ENCODE measurements at regions not wholly inside any gene's neighbourhood (a gene's known extent, or its start where the extent isn't known, plus 50 kb on each side); places are given as distances from the start of the nearest gene placed in this dataset.
"Not testable (repeated sequence)": the region's sequence is repeated elsewhere in the genome, so short reads cannot be mapped to it uniquely, and the experiment has no call there.

GRCh38 chr2:7557376-7557775, 640.2 kb downstream of the RNF144A start:
- no peak for DNase-seq

GRCh38 chr2:7559791-7560190, 642.6 kb downstream of the RNF144A start:
- no peak for DNase-seq

- no peak for DNase-seq
These were observed 649.2 kb downstream of the RNF144A start for GRCh38 chr2:7566382-7566881.

- DNase-seq: not testable (repeated sequence)
These were observed 649.9 kb downstream of the RNF144A start for GRCh38 chr2:7567116-7567515.

GRCh38 chr2:7567646-7568045, 650.4 kb downstream of the RNF144A start:
- no peak for DNase-seq

- no peak for DNase-seq
These were observed 653.0 kb downstream of the RNF144A start for GRCh38 chr2:7570247-7570646.

- no peak for DNase-seq
These were observed 654.5 kb downstream of the RNF144A start for GRCh38 chr2:7571701-7572100.

GRCh38 chr2:7572450-7572849, 655.2 kb downstream of the RNF144A start:
- peak; percentile 8 to 47 for DNase-seq

- peak in 1 of 2 experiments; percentile 44 for DNase-seq
These were observed 656.1 kb downstream of the RNF144A start for GRCh38 chr2:7573166-7573825.

GRCh38 chr2:7574385-7574784, 657.2 kb downstream of the RNF144A start:
- no peak for DNase-seq

- no peak for DNase-seq
These were observed 660.6 kb downstream of the RNF144A start for GRCh38 chr2:7577769-7578168.

GRCh38 chr2:7584017-7584416, 666.8 kb downstream of the RNF144A start:
- no peak for DNase-seq

GRCh38 chr2:7586898-7587297, 669.7 kb downstream of the RNF144A start:
- no peak for DNase-seq

- no peak for DNase-seq
These were observed 671.1 kb downstream of the RNF144A start for GRCh38 chr2:7588295-7588694.

GRCh38 chr2:7592618-7593140, 675.5 kb downstream of the RNF144A start:
- DNase-seq: no peak

- no peak for DNase-seq
These were observed 676.1 kb downstream of the RNF144A start for GRCh38 chr2:7593360-7593759.

- no peak for DNase-seq
These were observed 677.0 kb downstream of the RNF144A start for GRCh38 chr2:7594211-7594610.

- DNase-seq: no peak
These were observed 678.0 kb downstream of the RNF144A start for GRCh38 chr2:7595206-7595605.

- DNase-seq: no peak
These were observed 681.2 kb downstream of the RNF144A start for GRCh38 chr2:7598402-7598801.

- no peak for DNase-seq
These were observed 682.4 kb downstream of the RNF144A start for GRCh38 chr2:7599462-7600258.

GRCh38 chr2:7601990-7602389, 684.8 kb downstream of the RNF144A start:
- no peak for DNase-seq

GRCh38 chr2:7604456-7604855, 687.2 kb downstream of the RNF144A start:
- DNase-seq: no peak

- no peak for DNase-seq
These were observed 690.4 kb downstream of the RNF144A start for GRCh38 chr2:7607441-7608173.
